ENCODE measurements at regions not wholly inside any gene's neighbourhood (a gene's known extent, or its start where the extent isn't known, plus 50 kb on each side); places are given as distances from the start of the nearest gene placed in this dataset.

- in situ Hi-C loops (cut with MboI; ENCODE audit: low pct_unique_long_range_greater_than_20kb, low sequenced_read_pairs, unreplicated experiment) = no loop called here
- no peak for DNase-seq (ENCODE audit: low spot score)
- TF ChIP-seq, protein P1, sequence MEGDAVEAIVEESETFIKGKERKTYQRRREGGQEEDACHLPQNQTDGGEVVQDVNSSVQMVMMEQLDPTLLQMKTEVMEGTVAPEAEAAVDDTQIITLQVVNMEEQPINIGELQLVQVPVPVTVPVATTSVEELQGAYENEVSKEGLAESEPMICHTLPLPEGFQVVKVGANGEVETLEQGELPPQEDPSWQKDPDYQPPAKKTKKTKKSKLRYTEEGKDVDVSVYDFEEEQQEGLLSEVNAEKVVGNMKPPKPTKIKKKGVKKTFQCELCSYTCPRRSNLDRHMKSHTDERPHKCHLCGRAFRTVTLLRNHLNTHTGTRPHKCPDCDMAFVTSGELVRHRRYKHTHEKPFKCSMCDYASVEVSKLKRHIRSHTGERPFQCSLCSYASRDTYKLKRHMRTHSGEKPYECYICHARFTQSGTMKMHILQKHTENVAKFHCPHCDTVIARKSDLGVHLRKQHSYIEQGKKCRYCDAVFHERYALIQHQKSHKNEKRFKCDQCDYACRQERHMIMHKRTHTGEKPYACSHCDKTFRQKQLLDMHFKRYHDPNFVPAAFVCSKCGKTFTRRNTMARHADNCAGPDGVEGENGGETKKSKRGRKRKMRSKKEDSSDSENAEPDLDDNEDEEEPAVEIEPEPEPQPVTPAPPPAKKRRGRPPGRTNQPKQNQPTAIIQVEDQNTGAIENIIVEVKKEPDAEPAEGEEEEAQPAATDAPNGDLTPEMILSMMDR (IDR thresholded peaks at IDR 0.05; ENCODE audit: extremely low read depth, insufficient read depth, missing control alignments) = no peak
Observed at GRCh38 chr5:119928974-119929373, 299.6 kb downstream of the FAM170A start.

- in situ Hi-C loops (cut with MboI; ENCODE audit: low pct_unique_long_range_greater_than_20kb, low sequenced_read_pairs, unreplicated experiment) = no loop called here
- no peak for DNase-seq (ENCODE audit: low spot score)
- TF ChIP-seq, protein P1 (IDR thresholded peaks at IDR 0.05; ENCODE audit: extremely low read depth, insufficient read depth, missing control alignments) = no peak
Observed at GRCh38 chr5:119930490-119930889, 301.1 kb downstream of the FAM170A start.

DNA sequence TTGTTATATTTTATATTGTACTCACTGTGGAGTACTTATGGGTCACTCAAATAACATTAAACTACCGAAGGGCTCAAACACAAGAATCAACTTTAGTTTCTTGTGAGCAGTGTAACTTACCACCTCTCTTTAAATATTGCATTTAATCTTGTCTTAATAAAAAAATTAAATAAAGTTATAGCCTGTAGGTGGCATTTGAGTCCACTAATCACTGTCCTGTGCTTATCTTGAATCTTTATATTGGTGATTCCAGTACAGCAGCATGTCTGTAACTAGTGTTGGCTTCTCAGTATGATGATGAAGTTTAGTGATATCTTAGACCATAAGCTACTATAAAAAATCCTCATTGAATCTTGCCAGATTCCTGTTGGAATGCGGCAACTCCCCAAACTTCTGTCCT is 313.8 kb downstream of the FAM170A start:
- no peak for DNase-seq (ENCODE audit: low spot score)
- TF ChIP-seq, protein P1 (IDR thresholded peaks at IDR 0.05; ENCODE audit: extremely low read depth, insufficient read depth, missing control alignments) = no peak
- in situ Hi-C loops (cut with MboI; ENCODE audit: low pct_unique_long_range_greater_than_20kb, low sequenced_read_pairs, unreplicated experiment) = no loop called here

DNA sequence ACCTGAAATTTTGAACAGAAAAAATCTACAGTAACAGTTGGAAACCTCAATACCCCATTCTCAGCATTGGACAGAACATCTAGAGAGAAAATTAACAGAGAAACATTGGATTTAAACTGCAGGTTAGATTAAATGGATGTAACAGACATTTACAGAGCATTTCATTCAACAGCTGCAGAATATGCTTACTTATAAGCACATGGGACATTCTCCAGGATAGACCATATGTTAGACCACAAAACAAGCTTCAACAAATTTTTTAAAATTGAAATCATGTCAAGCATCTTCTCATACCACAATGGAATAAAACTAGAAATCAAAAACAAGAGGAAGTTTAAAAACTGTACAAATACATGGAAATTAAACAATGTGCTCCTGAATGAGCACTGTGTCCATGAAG is 316.3 kb downstream of the FAM170A start:
- in situ Hi-C loops (cut with MboI; ENCODE audit: low pct_unique_long_range_greater_than_20kb, low sequenced_read_pairs, unreplicated experiment) = no loop called here
- TF ChIP-seq, protein P1 (IDR thresholded peaks at IDR 0.05; ENCODE audit: extremely low read depth, insufficient read depth, missing control alignments) = no peak
- no peak for DNase-seq (ENCODE audit: low spot score)

GRCh38 chr5:119948162-119948561 is 318.8 kb downstream of the FAM170A start:
- no peak for DNase-seq (ENCODE audit: low spot score)
- in situ Hi-C loops (cut with MboI; ENCODE audit: low pct_unique_long_range_greater_than_20kb, low sequenced_read_pairs, unreplicated experiment) = no loop called here
- TF ChIP-seq, protein P1 (IDR thresholded peaks at IDR 0.05; ENCODE audit: extremely low read depth, insufficient read depth, missing control alignments) = no peak

- in situ Hi-C loops (cut with MboI; ENCODE audit: low pct_unique_long_range_greater_than_20kb, low sequenced_read_pairs, unreplicated experiment) = no loop called here
- DNase-seq (ENCODE audit: low spot score) = no peak
- TF ChIP-seq, protein P1 (IDR thresholded peaks at IDR 0.05; ENCODE audit: extremely low read depth, insufficient read depth, missing control alignments) = no peak
Observed at GRCh38 chr5:119949426-119949999, 320.2 kb downstream of the FAM170A start.
